Esophagus muscularis mucosa (tissue), 4 donors: ENCODE measurements at regions not wholly inside any gene's neighbourhood (a gene's known extent, or its start where the extent isn't known, plus 50 kb on each side); places are given as distances from the start of the nearest gene placed in this dataset.
A peak's percentile ranks its signal among the peaks of the same experiment; 100 is the strongest.

ENCODE experiments used
- DNase-seq: peaks from one replicate; pipeline ENCODE4 v3.0.0-alpha.2; 2017; ENCODE audit errors: extremely low spot score
- H3K27ac ChIP-seq, 4 donors: fragments of 200-600 bp; sonication (generic); replicated peaks in 1 of 4; 1 replicate in 3 of 4; 2 replicates in 1 of 4; pipeline ENCODE4 v1.5.1; 2016 to 2019; ENCODE audit warnings: mild to moderate bottlenecking in 1 of 4
- H3K27me3 ChIP-seq, 4 donors: fragments of 200-600 bp; sonication (generic); one replicate each; pipeline versions ENCODE4 v1.5.1 to v1.6.0; 2016 to 2019
- H3K36me3 ChIP-seq, 4 donors: fragments of 200-600 bp; sonication (generic); one replicate each; pipeline ENCODE4 v1.5.1; 2016 to 2019
- H3K4me1 ChIP-seq, 4 donors: fragments of 200-600 bp; sonication (generic); one replicate each; pipeline ENCODE4 v1.5.1; 2016 to 2019
- H3K4me3 ChIP-seq, 4 donors: fragments of 200-600 bp; sonication (generic); 1 replicate in 2 of 4; 2 replicates in 2 of 4; pipeline ENCODE4 v1.5.1; 2016 to 2019; ENCODE audit warnings: mild to moderate bottlenecking in 4 of 4, moderate library complexity in 1 of 4
- H3K9me3 ChIP-seq, 4 donors: fragments of 200-600 bp; sonication (generic); 1 replicate in 3 of 4; 2 replicates in 1 of 4; pipeline ENCODE4 v1.5.1; 2016 to 2019
- EP300 ChIP-seq: sonication (generic); formaldehyde crosslinking; IDR thresholded peaks from one replicate; pipeline ENCODE4 v1.6.1; 2017; ENCODE audit warnings: antibody characterized with exemption
- POLR2A ChIP-seq: fragments of 450-650 bp; IDR thresholded peaks from one replicate; pipeline ENCODE4 v1.6.1; 2017; ENCODE audit warnings: antibody characterized with exemption, moderate library complexity, mild to moderate bottlenecking, low read depth
- POLR2AphosphoS5 ChIP-seq, 2 donors: sonication (generic); formaldehyde crosslinking; IDR thresholded peaks; one replicate each; pipeline ENCODE4 v1.6.1; 2017; ENCODE audit warnings: antibody characterized with exemption in 2 of 2
- WGBS: methylation state at CpG from one replicate; pipeline ENCODE4 v1.1.5; 2018; 5-methylcytosine and 5-hydroxymethylcytosine counted together
- intact Hi-C: fragments of 100-400 bp; cut with DNase I; formaldehyde crosslinking; loops from one replicate; pipeline ENCODE4 v1.15.1; 2023
- TF ChIP-seq, protein P1 (sequence below), 3 experiments: fragments of 200-600 bp in 2 of 3; fragments of 450-650 bp in 1 of 3; sonication (generic) in 2 of 3; IDR thresholded peaks; one replicate each; pipeline ENCODE4 v1.5.1; 2017 to 2019; ENCODE audit warnings: antibody characterized with exemption in 3 of 3, mild to moderate bottlenecking in 2 of 3, moderate library complexity in 1 of 3

DNA sequence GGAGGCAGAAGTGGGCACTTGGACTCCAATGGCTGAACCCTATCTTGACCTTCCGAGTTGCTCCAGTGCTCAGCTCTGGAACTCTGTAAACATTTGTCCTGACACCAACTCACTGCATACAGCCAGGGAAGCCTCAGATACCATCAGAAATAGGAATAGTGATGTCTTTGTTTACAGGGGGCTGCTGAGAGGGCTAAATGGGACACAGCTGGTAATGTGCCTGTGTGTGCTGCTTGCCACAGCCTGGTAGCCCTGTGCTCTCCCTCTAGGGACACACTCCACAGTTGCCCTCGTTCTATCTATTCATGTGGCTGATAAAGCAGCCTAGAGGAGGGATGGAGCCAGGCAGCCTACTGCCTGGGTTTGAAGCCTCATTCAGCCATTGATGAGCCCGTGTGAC, 559.8 kb downstream of the MIAT start:
- no peak for DNase-seq
- Histone ChIP-seq H3K27me3 (no peaks in the 10 kb centered on the region), H3K36me3 (no peaks in the 10 kb centered on the region), H3K4me1 (peaks cover 7 to 59% (median 46%) of the 10 kb centered on the region in 4 donors), H3K4me3 (no peak overlapping the region), H3K27ac (peak overlapping the region in 2 of 4 donors; percentile 2 to 22), H3K9me3 (peaks cover 0 to under 1% (median 0%) of the 10 kb centered on the region in 4 donors)
- intact Hi-C loops: no loop called here
- WGBS: 90% methylated on average over 1 of the region's 3 CpGs
- TF ChIP-seq, protein P1, sequence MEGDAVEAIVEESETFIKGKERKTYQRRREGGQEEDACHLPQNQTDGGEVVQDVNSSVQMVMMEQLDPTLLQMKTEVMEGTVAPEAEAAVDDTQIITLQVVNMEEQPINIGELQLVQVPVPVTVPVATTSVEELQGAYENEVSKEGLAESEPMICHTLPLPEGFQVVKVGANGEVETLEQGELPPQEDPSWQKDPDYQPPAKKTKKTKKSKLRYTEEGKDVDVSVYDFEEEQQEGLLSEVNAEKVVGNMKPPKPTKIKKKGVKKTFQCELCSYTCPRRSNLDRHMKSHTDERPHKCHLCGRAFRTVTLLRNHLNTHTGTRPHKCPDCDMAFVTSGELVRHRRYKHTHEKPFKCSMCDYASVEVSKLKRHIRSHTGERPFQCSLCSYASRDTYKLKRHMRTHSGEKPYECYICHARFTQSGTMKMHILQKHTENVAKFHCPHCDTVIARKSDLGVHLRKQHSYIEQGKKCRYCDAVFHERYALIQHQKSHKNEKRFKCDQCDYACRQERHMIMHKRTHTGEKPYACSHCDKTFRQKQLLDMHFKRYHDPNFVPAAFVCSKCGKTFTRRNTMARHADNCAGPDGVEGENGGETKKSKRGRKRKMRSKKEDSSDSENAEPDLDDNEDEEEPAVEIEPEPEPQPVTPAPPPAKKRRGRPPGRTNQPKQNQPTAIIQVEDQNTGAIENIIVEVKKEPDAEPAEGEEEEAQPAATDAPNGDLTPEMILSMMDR (IDR thresholded peaks at IDR 0.05): no peak
- TF ChIP-seq POLR2A (no peak), POLR2AphosphoS5 (IDR thresholded peaks at IDR 0.05) (no peak), EP300 (no peak)

DNA sequence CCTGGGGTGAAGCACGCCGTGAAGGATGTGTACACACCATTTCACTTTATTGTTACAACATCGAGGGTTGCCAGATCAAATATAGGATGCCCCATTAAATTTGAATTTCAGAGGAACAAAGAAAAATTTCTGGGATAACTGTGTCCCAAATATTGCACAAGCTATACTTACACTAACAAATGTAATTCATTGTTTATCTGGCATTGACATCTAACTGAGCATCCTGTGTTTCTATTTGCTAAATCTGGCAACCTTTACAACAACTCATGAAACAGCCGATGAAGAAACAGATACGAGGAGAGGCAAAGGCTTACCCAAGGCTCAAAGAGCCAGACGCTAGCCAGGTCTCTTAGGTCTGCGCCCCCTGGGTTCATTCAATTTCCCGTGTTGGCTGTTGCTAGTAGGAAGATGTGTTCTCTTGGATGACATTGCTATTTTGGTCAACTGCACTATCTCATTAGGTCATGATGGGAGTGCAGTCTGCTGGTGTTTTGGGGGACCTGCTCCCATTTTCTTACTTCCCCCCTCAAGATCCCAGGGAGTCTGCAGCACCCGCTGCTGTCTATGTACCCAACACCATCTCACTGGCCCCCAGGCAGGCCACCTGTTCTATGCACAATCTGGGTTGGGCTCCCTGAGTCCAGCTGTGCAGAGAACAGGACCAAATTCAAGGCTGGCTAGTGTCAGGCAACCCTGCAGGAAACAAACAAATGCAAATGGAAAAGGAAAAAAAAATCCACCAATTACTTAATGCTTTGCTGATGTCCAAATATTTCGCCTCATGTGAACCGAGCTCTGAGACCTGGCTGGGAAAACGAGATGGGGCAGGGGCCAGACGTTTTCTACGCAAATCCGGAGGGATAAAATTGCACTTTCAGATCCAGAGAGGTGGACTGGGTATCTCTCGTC, 560.9 kb downstream of the MIAT start:
- Histone ChIP-seq H3K27me3 (no peaks in the 10 kb centered on the region), H3K4me3 (no peak overlapping the region), H3K27ac (peak overlapping the region; percentile 60 to 71 (median 63)), H3K36me3 (no peaks in the 10 kb centered on the region), H3K4me1 (peaks cover 4 to 48% (median 36%) of the 10 kb centered on the region in 4 donors), H3K9me3 (peaks cover 0 to 5% (median 4%) of the 10 kb centered on the region in 4 donors)
- WGBS: 79% methylated on average over 15 of the region's 16 CpGs
- DNase-seq: no peak
- intact Hi-C loops: no loop called here
- TF ChIP-seq EP300: no peak
- TF ChIP-seq POLR2AphosphoS5 (IDR thresholded peaks at IDR 0.05): peak; percentile 2 to 31

- intact Hi-C loops: no loop called here
- Histone ChIP-seq H3K27me3 (no peaks in the 10 kb centered on the region), H3K9me3 (peaks cover 0 to 8% (median 7%) of the 10 kb centered on the region in 4 donors), H3K4me1 (peaks cover 3 to 50% (median 36%) of the 10 kb centered on the region in 4 donors), H3K36me3 (no peaks in the 10 kb centered on the region), H3K4me3 (no peak overlapping the region), H3K27ac (peak overlapping the region; percentile 60 to 71 (median 63))
- WGBS: 100% methylated on average over 2 of the region's 2 CpGs
- DNase-seq: no peak
- TF ChIP-seq, protein P1 (IDR thresholded peaks at IDR 0.05): no peak
- TF ChIP-seq EP300 (no peak), POLR2AphosphoS5 (IDR thresholded peaks at IDR 0.05) (no peak), POLR2A (no peak)
Observed at GRCh38 chr22:27219036-27219435, 561.6 kb downstream of the MIAT start.

DNA sequence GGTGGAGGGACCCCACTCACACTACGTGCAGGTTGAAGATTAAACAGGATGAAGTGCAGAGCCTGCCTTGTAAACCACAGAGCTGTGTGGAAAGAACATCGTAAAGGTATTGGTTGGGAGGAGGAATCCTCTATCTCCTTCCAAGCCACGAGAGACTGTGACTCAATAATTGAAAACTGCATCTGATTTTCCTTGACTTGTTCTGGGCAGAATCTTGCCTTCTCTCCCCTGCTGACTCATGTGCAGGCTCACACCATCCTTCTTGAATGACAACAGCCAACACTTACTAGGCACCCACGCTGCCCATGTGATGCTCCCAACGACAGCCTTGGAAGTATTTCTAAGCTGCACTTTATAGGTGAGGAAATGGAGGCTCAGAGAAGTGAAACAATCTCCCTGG, 563.0 kb downstream of the MIAT start:
- DNase-seq: no peak
- WGBS: 51% methylated on average over 5 of the region's 5 CpGs

GRCh38 chr22:27222178-27222577, 564.8 kb downstream of the MIAT start:
- H3K9me3 ChIP-seq: peaks cover 0 to 8% (median 7%) of the 10 kb centered on the region in 4 donors
- no peaks in the 10 kb centered on the region for H3K36me3 ChIP-seq
- no peaks in the 10 kb centered on the region for H3K27me3 ChIP-seq
- H3K27ac ChIP-seq: no peak overlapping the region
- TF ChIP-seq POLR2AphosphoS5 (IDR thresholded peaks at IDR 0.05): no peak
- TF ChIP-seq POLR2A: no peak
- TF ChIP-seq, protein P1 (IDR thresholded peaks at IDR 0.05): no peak
- TF ChIP-seq EP300: no peak
- H3K4me3 ChIP-seq: no peak overlapping the region
- H3K4me1 ChIP-seq: peaks cover 0 to 48% (median 37%) of the 10 kb centered on the region in 4 donors
- intact Hi-C loops: no loop called here
- no peak for DNase-seq

More for the DNA sequence above, 563.0 kb downstream of the MIAT start:
- H3K36me3 ChIP-seq: no peaks in the 10 kb centered on the region
- H3K4me3 ChIP-seq: no peak overlapping the region
- H3K27ac ChIP-seq: peak overlapping the region; percentile 60 to 76 (median 63)
- peaks cover 0 to 8% (median 7%) of the 10 kb centered on the region in 4 donors for H3K9me3 ChIP-seq
- peak; percentile 34 to 60 for TF ChIP-seq POLR2AphosphoS5 (IDR thresholded peaks at IDR 0.05)
- TF ChIP-seq, protein P1 (IDR thresholded peaks at IDR 0.05): no peak
- intact Hi-C loops: no loop called here
- H3K4me1 ChIP-seq: peaks cover 0 to 51% (median 41%) of the 10 kb centered on the region in 4 donors
- no peaks in the 10 kb centered on the region for H3K27me3 ChIP-seq
